SK-N-SH treated with all-trans-retinoic acid at 6 μM for 48 hours (cell line): ENCODE measurements at regions not wholly inside any gene's neighbourhood (a gene's known extent, or its start where the extent isn't known, plus 50 kb on each side); places are given as distances from the start of the nearest gene placed in this dataset.
"Not testable (repeated sequence)": the region's sequence is repeated elsewhere in the genome, so short reads cannot be mapped to it uniquely, and the experiment has no call there.

Source experiments
- ATAC-seq: fragments of 200-7000 bp; cut with Tn5 transposase; 3 replicates; pipeline ENCODE4 v1.9.1; 2020; ENCODE audit warnings: mild to moderate bottlenecking, moderate library complexity
- ARNTL ChIP-seq: fragments of 450-650 bp; formaldehyde crosslinking; IDR thresholded peaks from 2 replicates; pipeline ENCODE4 v1.5.0; 2020; ENCODE audit warnings: low read depth, mild to moderate bottlenecking, moderate library complexity, borderline replicate concordance
- BACH2 ChIP-seq: fragments of 250-450 bp; sonication (Bioruptor Pico); IDR thresholded peaks from 2 replicates; pipeline ENCODE4 v1.9.0; 2021; ENCODE audit warnings: mild to moderate bottlenecking, borderline replicate concordance
- CSDC2 ChIP-seq: fragments of 250-450 bp; sonication (Bioruptor Pico); IDR thresholded peaks from 2 replicates; pipeline ENCODE4 v1.5.0; 2020; ENCODE audit warnings: mild to moderate bottlenecking, moderate library complexity
- ESRRG ChIP-seq: fragments of 250-450 bp; sonication (Bioruptor Pico); IDR thresholded peaks from 2 replicates; pipeline ENCODE4 v1.6.1; 2021; ENCODE audit warnings: mild to moderate bottlenecking
- GLIS3 ChIP-seq: fragments of 250-450 bp; sonication (Bioruptor Pico); IDR thresholded peaks from 2 replicates; pipeline ENCODE4 v1.5.0; 2020; ENCODE audit warnings: mild to moderate bottlenecking, moderate library complexity
- ISL1 ChIP-seq: fragments of 250-450 bp; sonication (Bioruptor Pico); IDR thresholded peaks from 2 replicates; pipeline ENCODE4 v2.1.2; 2022; ENCODE audit warnings: mild to moderate bottlenecking, moderate library complexity
- PPARA ChIP-seq: fragments of 250-450 bp; sonication (Bioruptor Pico); IDR thresholded peaks from 2 replicates; pipeline ENCODE4 v1.5.0; 2020; ENCODE audit warnings: mild to moderate bottlenecking, borderline replicate concordance
- RARB ChIP-seq: fragments of 250-450 bp; sonication (Bioruptor Pico); IDR thresholded peaks from 2 replicates; pipeline ENCODE4 v1.8.0; 2021; ENCODE audit warnings: mild to moderate bottlenecking, moderate library complexity
- SNAI2 ChIP-seq: fragments of 250-450 bp; sonication (Bioruptor Pico); IDR thresholded peaks from 2 replicates; pipeline ENCODE4 v1.5.0; 2020; ENCODE audit warnings: mild to moderate bottlenecking, moderate library complexity
- TCF4 ChIP-seq: fragments of 250-450 bp; sonication (Bioruptor Pico); IDR thresholded peaks from 2 replicates; pipeline ENCODE4 v1.8.0; 2021; ENCODE audit warnings: mild to moderate bottlenecking, moderate library complexity, borderline replicate concordance
- TOX ChIP-seq: fragments of 250-450 bp; sonication (Bioruptor Pico); IDR thresholded peaks from 2 replicates; pipeline ENCODE4 v1.8.0; 2021; ENCODE audit warnings: mild to moderate bottlenecking, moderate library complexity, borderline replicate concordance
- ZC3H10 ChIP-seq: fragments of 250-450 bp; sonication (Bioruptor Pico); IDR thresholded peaks from 2 replicates; pipeline ENCODE4 v1.5.1; 2021; ENCODE audit warnings: mild to moderate bottlenecking, moderate library complexity
- ZFP3 ChIP-seq: fragments of 250-450 bp; sonication (Bioruptor Pico); IDR thresholded peaks from 2 replicates; pipeline ENCODE4 v1.5.0; 2020; ENCODE audit warnings: mild to moderate bottlenecking, moderate library complexity
- ZNF565 ChIP-seq: fragments of 450-650 bp; formaldehyde crosslinking; conservative IDR thresholded peaks from 2 replicates; pipeline ENCODE4 v1.5.0; 2020; ENCODE audit warnings: low read depth, mild to moderate bottlenecking, moderate library complexity
- ZNF70 ChIP-seq: fragments of 450-650 bp; formaldehyde crosslinking; IDR thresholded peaks from 2 replicates; pipeline ENCODE4 v1.5.0; 2020; ENCODE audit warnings: mild to moderate bottlenecking, moderate library complexity
- ZNF8 ChIP-seq: fragments of 450-650 bp; formaldehyde crosslinking; IDR thresholded peaks from 2 replicates; pipeline ENCODE4 v1.5.0; 2020; ENCODE audit warnings: mild to moderate bottlenecking, moderate library complexity
- TF ChIP-seq, protein P1 (sequence below): fragments of 250-450 bp; sonication (Bioruptor Pico); IDR thresholded peaks from 2 replicates; pipeline ENCODE4 v1.5.1; 2021; ENCODE audit warnings: mild to moderate bottlenecking, moderate library complexity
- TF ChIP-seq, protein P2 (sequence below): fragments of 250-450 bp; sonication (Bioruptor Pico); IDR thresholded peaks from 2 replicates; pipeline ENCODE4 v1.8.0; 2020; ENCODE audit warnings: mild to moderate bottlenecking, moderate library complexity, borderline replicate concordance
- TF ChIP-seq, protein P3 (sequence below): fragments of 250-450 bp; sonication (Bioruptor Pico); IDR thresholded peaks from 2 replicates; pipeline ENCODE4 v1.5.1; 2020; ENCODE audit warnings: low read depth, mild to moderate bottlenecking, moderate library complexity
- TF ChIP-seq, protein P4 (sequence below): fragments of 250-450 bp; sonication (Bioruptor Pico); IDR thresholded peaks from 2 replicates; pipeline ENCODE4 v1.5.0; 2020; ENCODE audit warnings: mild to moderate bottlenecking, moderate library complexity

DNA sequence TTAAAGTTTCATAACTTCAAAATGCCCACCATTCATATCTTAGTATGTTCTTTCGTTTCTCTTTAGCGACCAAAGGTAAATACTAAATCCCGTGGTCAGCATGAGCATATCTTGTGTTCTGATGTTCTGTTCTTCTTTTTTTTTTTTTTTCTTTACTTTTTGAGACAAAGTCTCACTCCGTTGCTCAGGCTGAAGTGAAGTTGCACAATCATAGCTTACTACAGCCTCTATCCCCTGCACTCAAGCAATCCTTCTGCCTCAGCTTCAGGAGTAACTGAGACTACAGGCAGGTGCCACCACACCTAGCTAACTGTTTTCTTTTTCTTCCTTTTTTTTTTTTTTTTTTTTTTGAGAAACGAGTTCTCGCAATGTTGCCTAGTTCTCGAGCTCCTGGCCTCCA lies 60.9 kb upstream of the ATP12A start:
- TF ChIP-seq ZNF70 (CRISPR knock-in tag) (no peak), ESRRG (no peak), ARNTL (no peak), BACH2 (CRISPR knock-in tag) (no peak)
- TF ChIP-seq, protein P1, sequence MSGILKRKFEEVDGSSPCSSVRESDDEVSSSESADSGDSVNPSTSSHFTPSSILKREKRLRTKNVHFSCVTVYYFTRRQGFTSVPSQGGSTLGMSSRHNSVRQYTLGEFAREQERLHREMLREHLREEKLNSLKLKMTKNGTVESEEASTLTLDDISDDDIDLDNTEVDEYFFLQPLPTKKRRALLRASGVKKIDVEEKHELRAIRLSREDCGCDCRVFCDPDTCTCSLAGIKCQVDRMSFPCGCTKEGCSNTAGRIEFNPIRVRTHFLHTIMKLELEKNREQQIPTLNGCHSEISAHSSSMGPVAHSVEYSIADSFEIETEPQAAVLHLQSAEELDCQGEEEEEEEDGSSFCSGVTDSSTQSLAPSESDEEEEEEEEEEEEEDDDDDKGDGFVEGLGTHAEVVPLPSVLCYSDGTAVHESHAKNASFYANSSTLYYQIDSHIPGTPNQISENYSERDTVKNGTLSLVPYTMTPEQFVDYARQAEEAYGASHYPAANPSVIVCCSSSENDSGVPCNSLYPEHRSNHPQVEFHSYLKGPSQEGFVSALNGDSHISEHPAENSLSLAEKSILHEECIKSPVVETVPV (CRISPR knock-in tag): no peak
- ATAC-seq: no peak

DNA sequence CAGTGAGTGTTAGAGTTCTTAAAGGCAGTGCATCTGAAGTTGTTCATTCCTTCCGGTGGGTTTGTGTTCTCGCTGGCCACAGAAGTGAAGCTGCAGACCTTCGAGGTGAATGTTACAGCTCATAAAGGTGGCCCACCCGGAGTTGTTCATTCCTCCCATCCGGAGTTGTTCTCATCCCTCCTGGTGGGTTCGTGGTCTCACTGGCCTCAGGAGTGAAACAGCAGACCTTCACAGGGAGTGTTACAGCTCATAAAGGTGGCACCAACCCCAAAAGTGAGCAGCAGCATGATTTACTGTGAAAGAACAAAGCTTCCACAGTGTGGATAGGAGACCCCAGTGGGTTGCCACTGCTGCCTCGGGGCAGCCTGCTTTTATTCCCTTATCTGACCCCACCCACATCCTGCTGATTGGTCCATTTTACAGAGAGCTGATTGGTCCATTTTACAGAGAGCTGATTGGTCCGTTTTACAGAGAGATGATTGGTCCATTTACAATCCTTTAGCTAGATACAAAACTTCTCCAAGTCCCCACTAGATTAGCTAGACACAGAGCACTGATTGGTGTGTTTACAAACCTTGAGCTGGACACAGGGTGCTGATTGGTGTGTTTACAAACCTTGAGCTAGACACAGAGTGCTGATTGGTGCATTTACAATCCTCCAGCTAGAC lies 57.6 kb upstream of the ATP12A start:
- not testable (repeated sequence) for ATAC-seq

DNA sequence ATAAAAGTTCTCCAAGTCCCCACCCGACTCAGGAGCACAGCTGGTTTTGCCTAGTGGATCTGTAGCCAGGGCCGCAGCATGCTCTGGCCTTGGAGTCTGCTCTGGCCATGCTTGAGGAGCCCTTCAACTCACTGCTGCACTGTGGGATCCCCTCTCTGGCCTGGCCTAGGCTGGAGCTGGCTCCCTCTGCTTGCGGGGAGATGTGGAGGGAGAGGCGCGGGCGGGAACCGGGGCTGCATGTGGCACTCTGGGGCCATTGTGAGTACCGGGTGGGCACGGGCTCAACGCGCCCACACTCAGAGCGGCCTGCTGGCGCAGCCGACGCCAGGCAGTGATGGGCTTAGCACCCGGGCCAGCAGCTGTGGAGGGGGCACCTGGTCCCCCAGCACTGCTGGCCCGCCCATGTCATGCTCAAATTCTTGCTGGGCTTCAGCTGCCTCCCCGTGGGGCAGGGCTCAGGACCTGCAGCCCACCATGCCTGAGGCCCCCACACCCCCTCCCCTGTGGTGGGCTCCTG lies 57.0 kb upstream of the ATP12A start:
- ATAC-seq: no peak
- TF ChIP-seq PPARA (CRISPR knock-in tag): no peak
- TF ChIP-seq, all 23 proteins: peak for 0

DNA sequence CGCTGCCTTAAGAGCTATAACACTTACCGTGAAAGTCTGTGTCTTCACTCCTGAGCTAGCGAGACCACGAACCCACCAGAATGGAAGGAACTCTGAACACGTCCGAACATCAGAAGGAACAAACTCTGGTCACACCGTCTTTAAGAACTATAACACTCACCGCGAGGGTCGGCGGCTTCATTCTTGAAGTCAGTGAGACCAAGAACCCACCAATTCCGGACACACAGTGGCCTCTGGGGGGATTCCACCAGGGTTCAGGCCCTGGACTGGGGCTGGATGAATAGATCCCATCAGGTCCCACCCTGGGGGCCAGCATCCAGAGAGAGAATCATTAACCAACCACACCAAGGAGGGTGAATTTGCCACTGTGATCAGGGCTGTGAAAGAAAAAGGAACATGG lies 55.8 kb upstream of the ATP12A start:
- TF ChIP-seq TOX (CRISPR knock-in tag): no peak
- TF ChIP-seq, protein P1 (CRISPR knock-in tag): no peak
- no peak for TF ChIP-seq ZNF8 (CRISPR knock-in tag)
- TF ChIP-seq, protein P2, sequence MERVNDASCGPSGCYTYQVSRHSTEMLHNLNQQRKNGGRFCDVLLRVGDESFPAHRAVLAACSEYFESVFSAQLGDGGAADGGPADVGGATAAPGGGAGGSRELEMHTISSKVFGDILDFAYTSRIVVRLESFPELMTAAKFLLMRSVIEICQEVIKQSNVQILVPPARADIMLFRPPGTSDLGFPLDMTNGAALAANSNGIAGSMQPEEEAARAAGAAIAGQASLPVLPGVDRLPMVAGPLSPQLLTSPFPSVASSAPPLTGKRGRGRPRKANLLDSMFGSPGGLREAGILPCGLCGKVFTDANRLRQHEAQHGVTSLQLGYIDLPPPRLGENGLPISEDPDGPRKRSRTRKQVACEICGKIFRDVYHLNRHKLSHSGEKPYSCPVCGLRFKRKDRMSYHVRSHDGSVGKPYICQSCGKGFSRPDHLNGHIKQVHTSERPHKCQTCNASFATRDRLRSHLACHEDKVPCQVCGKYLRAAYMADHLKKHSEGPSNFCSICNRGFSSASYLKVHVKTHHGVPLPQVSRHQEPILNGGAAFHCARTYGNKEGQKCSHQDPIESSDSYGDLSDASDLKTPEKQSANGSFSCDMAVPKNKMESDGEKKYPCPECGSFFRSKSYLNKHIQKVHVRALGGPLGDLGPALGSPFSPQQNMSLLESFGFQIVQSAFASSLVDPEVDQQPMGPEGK (CRISPR knock-in tag): no peak
- no peak for ATAC-seq

DNA sequence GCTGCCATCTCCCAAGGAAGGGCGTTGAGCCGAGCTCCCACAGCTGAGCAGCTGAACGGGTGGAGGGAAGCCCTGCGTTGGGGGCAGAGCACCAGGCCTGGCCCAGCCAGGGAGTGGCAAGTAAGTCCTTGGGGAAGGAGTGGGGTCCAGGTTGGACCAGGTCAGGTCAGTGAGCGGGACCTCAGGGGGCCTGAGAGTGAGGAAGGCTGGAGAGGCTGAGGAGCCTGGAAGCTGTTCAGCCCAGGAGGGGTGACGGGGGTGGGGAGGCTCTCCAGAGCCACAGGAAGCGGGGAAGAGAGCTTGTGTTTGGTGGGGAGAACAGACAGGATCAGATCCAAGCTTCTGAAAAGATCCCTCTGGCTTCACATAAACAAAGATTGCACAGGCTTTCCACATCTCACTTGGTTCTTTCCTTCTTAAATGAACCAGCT lies 55.4 kb upstream of the ATP12A start:
- ATAC-seq: no peak
- TF ChIP-seq RARB (CRISPR knock-in tag) (no peak), GLIS3 (CRISPR knock-in tag) (no peak), ZC3H10 (no peak)

DNA sequence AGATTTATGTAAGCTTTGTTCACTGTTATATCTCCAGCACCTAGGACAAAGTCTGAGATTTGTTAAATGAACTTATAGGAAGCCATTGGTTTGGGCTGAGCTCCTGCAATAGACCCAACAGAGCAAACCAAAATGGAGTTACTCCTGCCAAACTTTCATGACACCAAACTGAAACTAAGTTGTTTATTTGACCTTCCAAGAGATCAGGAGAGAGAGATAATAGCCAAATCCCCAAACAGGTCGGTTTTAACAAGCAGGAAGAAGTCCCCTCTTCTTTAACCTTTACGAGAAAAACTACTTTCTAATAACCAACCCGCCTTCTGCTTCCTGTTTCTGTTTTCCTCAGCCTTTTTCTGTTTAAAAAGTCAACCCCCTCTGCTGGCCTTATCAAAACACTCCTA lies 54.9 kb upstream of the ATP12A start:
- ATAC-seq: no peak
- TF ChIP-seq ZFP3 (CRISPR knock-in tag) (no peak), SNAI2 (CRISPR knock-in tag) (no peak), TOX (CRISPR knock-in tag) (no peak), ZNF8 (CRISPR knock-in tag) (no peak), ISL1 (CRISPR knock-in tag) (no peak), CSDC2 (CRISPR knock-in tag) (no peak), ZC3H10 (no peak), PPARA (CRISPR knock-in tag) (no peak), RARB (CRISPR knock-in tag) (no peak)

DNA sequence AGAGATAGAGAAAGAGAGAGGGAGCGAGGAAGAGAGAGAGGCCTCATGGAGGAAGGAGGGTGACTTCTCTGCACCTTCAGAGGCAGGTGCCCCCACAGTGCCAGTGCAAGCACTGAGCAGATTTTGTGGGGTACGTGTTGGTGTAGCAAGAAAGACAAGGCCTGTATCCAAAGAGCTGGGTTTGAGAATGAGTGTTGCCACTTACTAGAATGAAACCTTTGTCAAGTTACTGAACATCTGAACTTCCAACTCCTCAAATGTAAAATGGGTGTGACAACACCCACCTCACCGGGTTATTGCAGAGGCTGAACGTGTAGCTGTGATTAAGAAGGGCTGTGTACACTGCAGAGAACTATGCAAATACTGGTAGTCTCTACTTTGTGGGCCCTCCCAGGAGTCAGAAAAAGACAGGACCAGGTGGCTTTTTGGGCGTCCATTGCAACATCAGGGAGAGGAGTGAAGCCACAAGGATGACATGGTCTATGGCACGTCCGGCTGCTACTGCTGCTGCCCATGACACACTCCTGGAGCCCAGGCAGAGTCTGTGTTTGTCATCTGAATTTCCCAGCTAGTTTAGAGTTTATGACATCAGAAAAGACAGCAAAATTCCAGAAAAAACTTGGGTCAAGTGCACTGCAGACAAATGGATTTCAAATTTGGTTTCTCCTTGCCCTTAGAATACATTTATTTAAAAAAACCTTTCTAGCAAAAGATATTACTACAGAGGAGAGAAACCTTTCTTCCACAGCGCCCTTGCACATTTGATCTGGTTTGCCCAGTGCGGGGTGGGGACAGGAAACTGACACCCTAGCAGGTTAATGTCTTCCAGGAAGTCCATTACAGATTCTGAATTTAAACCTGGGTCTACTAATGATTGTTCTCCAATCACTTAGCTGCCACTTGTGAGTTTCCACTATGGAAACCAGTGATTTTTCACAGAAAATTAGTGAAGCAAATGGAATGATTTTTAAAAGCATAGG lies 54.0 kb upstream of the ATP12A start:
- no peak for ATAC-seq
- TF ChIP-seq TCF4 (CRISPR knock-in tag) (no peak), ZNF8 (CRISPR knock-in tag) (no peak), ZNF565 (CRISPR knock-in tag) (no peak), ZFP3 (CRISPR knock-in tag) (no peak), CSDC2 (CRISPR knock-in tag) (no peak), ZC3H10 (no peak)
- TF ChIP-seq, protein P3, sequence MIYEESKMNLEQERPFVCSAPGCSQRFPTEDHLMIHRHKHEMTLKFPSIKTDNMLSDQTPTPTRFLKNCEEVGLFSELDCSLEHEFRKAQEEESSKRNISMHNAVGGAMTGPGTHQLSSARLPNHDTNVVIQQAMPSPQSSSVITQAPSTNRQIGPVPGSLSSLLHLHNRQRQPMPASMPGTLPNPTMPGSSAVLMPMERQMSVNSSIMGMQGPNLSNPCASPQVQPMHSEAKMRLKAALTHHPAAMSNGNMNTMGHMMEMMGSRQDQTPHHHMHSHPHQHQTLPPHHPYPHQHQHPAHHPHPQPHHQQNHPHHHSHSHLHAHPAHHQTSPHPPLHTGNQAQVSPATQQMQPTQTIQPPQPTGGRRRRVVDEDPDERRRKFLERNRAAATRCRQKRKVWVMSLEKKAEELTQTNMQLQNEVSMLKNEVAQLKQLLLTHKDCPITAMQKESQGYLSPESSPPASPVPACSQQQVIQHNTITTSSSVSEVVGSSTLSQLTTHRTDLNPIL (CRISPR knock-in tag): no peak
- TF ChIP-seq, protein P4, sequence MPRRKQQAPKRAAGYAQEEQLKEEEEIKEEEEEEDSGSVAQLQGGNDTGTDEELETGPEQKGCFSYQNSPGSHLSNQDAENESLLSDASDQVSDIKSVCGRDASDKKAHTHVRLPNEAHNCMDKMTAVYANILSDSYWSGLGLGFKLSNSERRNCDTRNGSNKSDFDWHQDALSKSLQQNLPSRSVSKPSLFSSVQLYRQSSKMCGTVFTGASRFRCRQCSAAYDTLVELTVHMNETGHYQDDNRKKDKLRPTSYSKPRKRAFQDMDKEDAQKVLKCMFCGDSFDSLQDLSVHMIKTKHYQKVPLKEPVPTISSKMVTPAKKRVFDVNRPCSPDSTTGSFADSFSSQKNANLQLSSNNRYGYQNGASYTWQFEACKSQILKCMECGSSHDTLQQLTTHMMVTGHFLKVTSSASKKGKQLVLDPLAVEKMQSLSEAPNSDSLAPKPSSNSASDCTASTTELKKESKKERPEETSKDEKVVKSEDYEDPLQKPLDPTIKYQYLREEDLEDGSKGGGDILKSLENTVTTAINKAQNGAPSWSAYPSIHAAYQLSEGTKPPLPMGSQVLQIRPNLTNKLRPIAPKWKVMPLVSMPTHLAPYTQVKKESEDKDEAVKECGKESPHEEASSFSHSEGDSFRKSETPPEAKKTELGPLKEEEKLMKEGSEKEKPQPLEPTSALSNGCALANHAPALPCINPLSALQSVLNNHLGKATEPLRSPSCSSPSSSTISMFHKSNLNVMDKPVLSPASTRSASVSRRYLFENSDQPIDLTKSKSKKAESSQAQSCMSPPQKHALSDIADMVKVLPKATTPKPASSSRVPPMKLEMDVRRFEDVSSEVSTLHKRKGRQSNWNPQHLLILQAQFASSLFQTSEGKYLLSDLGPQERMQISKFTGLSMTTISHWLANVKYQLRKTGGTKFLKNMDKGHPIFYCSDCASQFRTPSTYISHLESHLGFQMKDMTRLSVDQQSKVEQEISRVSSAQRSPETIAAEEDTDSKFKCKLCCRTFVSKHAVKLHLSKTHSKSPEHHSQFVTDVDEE (CRISPR knock-in tag): no peak
